Epithelial cell of esophagus (primary cell): ENCODE measurements at regions not wholly inside any gene's neighbourhood (a gene's known extent, or its start where the extent isn't known, plus 50 kb on each side); places are given as distances from the start of the nearest gene placed in this dataset.

Experiments
- DNase-seq: peaks from one replicate; pipeline ENCODE4 v3.0.0; 2010; ENCODE audit warnings: low read depth
- H3K4me3 ChIP-seq: 2 replicates; pipeline ENCODE4 v1.5.1; 2011; ENCODE audit warnings: mild to moderate bottlenecking, low read length, control low read depth
- CTCF ChIP-seq: IDR thresholded peaks from 2 replicates; pipeline ENCODE4 v1.5.1; 2011; ENCODE audit warnings: low read depth, mild to moderate bottlenecking, low read length, control low read depth, inconsistent platforms; ENCODE audit not compliant: insufficient read depth; ENCODE audit errors: missing control alignments

- no peak overlapping the region for H3K4me3 ChIP-seq
- TF ChIP-seq CTCF, result no peak
- no peak for DNase-seq
These were observed 70.6 kb downstream of the FSCB start for GRCh38 chr14:44436458-44436857.

GRCh38 chr14:44428231-44428945 lies 78.7 kb downstream of the FSCB start:
- H3K4me3 ChIP-seq, result no peak overlapping the region
- no peak for DNase-seq

GRCh38 chr14:44422699-44423098 lies 84.4 kb downstream of the FSCB start:
- H3K4me3 ChIP-seq, result no peak overlapping the region
- TF ChIP-seq CTCF, result no peak
- DNase-seq, result no peak

More at GRCh38 chr14:44428231-44428945, 78.7 kb downstream of the FSCB start:
- no peak for TF ChIP-seq CTCF

- no peak overlapping the region for H3K4me3 ChIP-seq
- DNase-seq, result no peak
- no peak for TF ChIP-seq CTCF
These were observed 86.9 kb downstream of the FSCB start for GRCh38 chr14:44420226-44420625.

- no peak for DNase-seq
- TF ChIP-seq CTCF, result no peak
- no peak overlapping the region for H3K4me3 ChIP-seq
These were observed 88.2 kb downstream of the FSCB start for GRCh38 chr14:44418856-44419255.

- no peak overlapping the region for H3K4me3 ChIP-seq
- DNase-seq, result no peak
- TF ChIP-seq CTCF, result no peak
These were observed 89.3 kb downstream of the FSCB start for GRCh38 chr14:44417809-44418208.

- no peak for TF ChIP-seq CTCF
- H3K4me3 ChIP-seq, result no peak overlapping the region
- no peak for DNase-seq
These were observed 92.4 kb downstream of the FSCB start for GRCh38 chr14:44414646-44415045.
